Globus pallidus (tissue), 1 donor: ENCODE measurements at regions not wholly inside any gene's neighbourhood (a gene's known extent, or its start where the extent isn't known, plus 50 kb on each side); places are given as distances from the start of the nearest gene placed in this dataset.

ENCODE experiments used
- DNase-seq: peaks from one replicate; pipeline ENCODE4 v3.0.0-alpha.2; 2015; ENCODE audit warnings: low spot score

- DNase-seq = no peak
Observed at GRCh38 chr11:111095327-111095726, 150.2 kb upstream of the POU2AF2 start.

GRCh38 chr11:111093061-111093460 lies 152.5 kb upstream of the POU2AF2 start:
- DNase-seq = no peak

- no peak for DNase-seq
Observed at GRCh38 chr11:111091321-111091938, 154.1 kb upstream of the POU2AF2 start.

GRCh38 chr11:111089759-111090158 lies 155.8 kb upstream of the POU2AF2 start:
- no peak for DNase-seq

- DNase-seq = no peak
Observed at GRCh38 chr11:111088847-111089355, 156.6 kb upstream of the POU2AF2 start.

GRCh38 chr11:111086058-111086457 lies 159.5 kb upstream of the POU2AF2 start:
- DNase-seq = no peak

- DNase-seq = no peak
Observed at GRCh38 chr11:111082664-111083063, 162.9 kb upstream of the POU2AF2 start.

GRCh38 chr11:111081021-111081511 lies 164.5 kb upstream of the POU2AF2 start:
- no peak for DNase-seq

- DNase-seq = no peak
Observed at GRCh38 chr11:111077530-111078322, 167.8 kb upstream of the POU2AF2 start.

- no peak for DNase-seq
Observed at GRCh38 chr11:111069066-111069465, 176.5 kb upstream of the POU2AF2 start.

GRCh38 chr11:111067994-111068393 lies 177.5 kb upstream of the POU2AF2 start:
- no peak for DNase-seq

GRCh38 chr11:111066846-111067245 lies 178.7 kb upstream of the POU2AF2 start:
- no peak for DNase-seq

- peak; percentile 44 for DNase-seq
Observed at GRCh38 chr11:111063726-111064517, 181.6 kb upstream of the POU2AF2 start.

GRCh38 chr11:111062420-111062819 lies 183.1 kb upstream of the POU2AF2 start:
- no peak for DNase-seq

GRCh38 chr11:111059726-111060125 lies 185.8 kb upstream of the POU2AF2 start:
- DNase-seq = no peak

GRCh38 chr11:111049131-111049530 lies 196.4 kb upstream of the POU2AF2 start:
- DNase-seq = no peak

GRCh38 chr11:111047374-111047773 lies 198.2 kb upstream of the POU2AF2 start:
- DNase-seq = no peak

GRCh38 chr11:111046291-111046690 lies 199.2 kb upstream of the POU2AF2 start:
- DNase-seq = no peak

- DNase-seq = no peak
Observed at GRCh38 chr11:111045874-111046273, 199.7 kb upstream of the POU2AF2 start.

GRCh38 chr11:111045407-111045803 lies 200.1 kb upstream of the POU2AF2 start:
- DNase-seq = no peak

GRCh38 chr11:111044751-111045406 lies 200.6 kb upstream of the POU2AF2 start:
- no peak for DNase-seq

- DNase-seq = no peak
Observed at GRCh38 chr11:111039982-111040381, 205.5 kb upstream of the POU2AF2 start.
